ENCODE measurements at regions not wholly inside any gene's neighbourhood (a gene's known extent, or its start where the extent isn't known, plus 50 kb on each side); places are given as distances from the start of the nearest gene placed in this dataset.

- TF ChIP-seq EP300 (IDR thresholded peaks at IDR 0.05), result no peak
- no peak for TF ChIP-seq POLR2A (IDR thresholded peaks at IDR 0.05)
- no peak for TF ChIP-seq CTCF (IDR thresholded peaks at IDR 0.05)
Observed at GRCh38 chr16:66097751-66098150, 268.7 kb upstream of the CDH5 start.

All from suprapubic skin (tissue), 3 donors.